ENCODE measurements at regions not wholly inside any gene's neighbourhood (a gene's known extent, or its start where the extent isn't known, plus 50 kb on each side); places are given as distances from the start of the nearest gene placed in this dataset.

DNA sequence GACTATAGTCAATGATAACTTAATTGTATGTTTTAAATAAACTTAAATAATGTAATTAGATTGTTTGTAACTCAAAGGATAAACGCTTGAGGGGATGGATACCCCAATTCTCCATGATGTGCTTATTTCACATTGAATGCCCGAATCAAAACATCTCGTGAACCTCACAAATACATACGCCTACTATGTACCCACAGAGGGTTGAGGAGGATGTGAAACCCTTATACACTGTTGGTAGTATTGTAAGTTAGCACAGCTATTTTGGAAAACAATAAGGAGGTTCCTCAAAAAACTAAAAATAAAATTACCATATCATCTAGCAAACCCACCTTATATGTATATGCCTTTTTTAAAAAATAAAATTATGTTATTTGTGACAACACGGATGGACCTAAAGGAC lies 198.6 kb downstream of the MRPL39 start:
- TF ChIP-seq POLR2A (IDR thresholded peaks at IDR 0.05) (no peak), EP300 (IDR thresholded peaks at IDR 0.05) (no peak)
- TF ChIP-seq, protein P1, sequence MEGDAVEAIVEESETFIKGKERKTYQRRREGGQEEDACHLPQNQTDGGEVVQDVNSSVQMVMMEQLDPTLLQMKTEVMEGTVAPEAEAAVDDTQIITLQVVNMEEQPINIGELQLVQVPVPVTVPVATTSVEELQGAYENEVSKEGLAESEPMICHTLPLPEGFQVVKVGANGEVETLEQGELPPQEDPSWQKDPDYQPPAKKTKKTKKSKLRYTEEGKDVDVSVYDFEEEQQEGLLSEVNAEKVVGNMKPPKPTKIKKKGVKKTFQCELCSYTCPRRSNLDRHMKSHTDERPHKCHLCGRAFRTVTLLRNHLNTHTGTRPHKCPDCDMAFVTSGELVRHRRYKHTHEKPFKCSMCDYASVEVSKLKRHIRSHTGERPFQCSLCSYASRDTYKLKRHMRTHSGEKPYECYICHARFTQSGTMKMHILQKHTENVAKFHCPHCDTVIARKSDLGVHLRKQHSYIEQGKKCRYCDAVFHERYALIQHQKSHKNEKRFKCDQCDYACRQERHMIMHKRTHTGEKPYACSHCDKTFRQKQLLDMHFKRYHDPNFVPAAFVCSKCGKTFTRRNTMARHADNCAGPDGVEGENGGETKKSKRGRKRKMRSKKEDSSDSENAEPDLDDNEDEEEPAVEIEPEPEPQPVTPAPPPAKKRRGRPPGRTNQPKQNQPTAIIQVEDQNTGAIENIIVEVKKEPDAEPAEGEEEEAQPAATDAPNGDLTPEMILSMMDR (IDR thresholded peaks at IDR 0.05): no peak
